Progenitor cell of endocrine pancreas (in vitro differentiated cells): ENCODE measurements at regions not wholly inside any gene's neighbourhood (a gene's known extent, or its start where the extent isn't known, plus 50 kb on each side); places are given as distances from the start of the nearest gene placed in this dataset.
A peak's percentile ranks its signal among the peaks of the same experiment; 100 is the strongest.

Source experiments
- DNase-seq: peaks from one replicate; pipeline ENCODE4 v3.0.0; 2021; ENCODE audit warnings: low spot score; ENCODE audit not compliant: unreplicated experiment
- H3K27ac Mint-ChIP-seq: 2 replicates; pipeline ENCODE4 v1.8.0; 2021; ENCODE audit warnings: mild to moderate bottlenecking, moderate library complexity, mixed read lengths
- H3K27me3 Mint-ChIP-seq: 2 replicates; pipeline ENCODE4 v1.8.0; 2021; ENCODE audit warnings: mixed read lengths
- H3K36me3 Mint-ChIP-seq: 2 replicates; pipeline ENCODE4 v1.8.0; 2022; ENCODE audit warnings: mixed read lengths; ENCODE audit not compliant: insufficient read depth
- H3K4me1 Mint-ChIP-seq: 2 replicates; pipeline ENCODE4 v1.8.0; 2021; ENCODE audit warnings: low read depth, mixed read lengths
- H3K4me3 Mint-ChIP-seq: 2 replicates; pipeline ENCODE4 v1.8.0; 2021; ENCODE audit warnings: low read depth, mild to moderate bottlenecking, moderate library complexity, mixed read lengths
- H3K9me3 Mint-ChIP-seq: 2 replicates; pipeline ENCODE4 v1.8.0; 2021; ENCODE audit warnings: low read depth, mixed read lengths
- TF ChIP-seq, protein P1 (sequence below): fragments of 200-600 bp; sonication (generic); IDR thresholded peaks from one replicate; pipeline ENCODE4 v1.5.0; 2021; ENCODE audit warnings: antibody characterized with exemption, mild to moderate bottlenecking; ENCODE audit not compliant: unreplicated experiment

DNA sequence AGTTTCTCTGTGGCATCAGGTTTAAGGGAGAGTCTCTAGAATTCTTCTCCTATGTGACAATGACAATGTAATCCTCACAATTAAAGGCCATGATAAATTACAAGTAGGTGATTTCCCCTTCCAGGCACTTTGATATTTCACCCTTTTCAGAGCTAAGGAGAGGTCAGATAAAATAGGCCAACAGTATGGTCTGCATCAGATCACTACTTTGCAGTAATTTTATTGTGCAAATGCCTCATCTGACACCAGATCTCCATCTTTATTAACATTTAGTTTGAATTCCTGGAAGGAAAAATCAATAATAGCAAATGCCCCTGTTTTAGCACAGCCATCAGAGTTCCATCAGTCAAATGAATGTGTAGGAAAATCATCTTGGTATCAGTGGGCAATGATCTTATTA lies 72.8 kb upstream of the RAB27B start:
- Mint-ChIP-seq H3K27ac (no peak overlapping the region), H3K4me1 (peaks cover 24% of the 10 kb centered on the region), H3K9me3 (peaks cover 7% of the 10 kb centered on the region), H3K4me3 (no peak overlapping the region), H3K36me3 (peaks cover 2% of the 10 kb centered on the region), H3K27me3 (no peaks in the 10 kb centered on the region)
- TF ChIP-seq, protein P1, sequence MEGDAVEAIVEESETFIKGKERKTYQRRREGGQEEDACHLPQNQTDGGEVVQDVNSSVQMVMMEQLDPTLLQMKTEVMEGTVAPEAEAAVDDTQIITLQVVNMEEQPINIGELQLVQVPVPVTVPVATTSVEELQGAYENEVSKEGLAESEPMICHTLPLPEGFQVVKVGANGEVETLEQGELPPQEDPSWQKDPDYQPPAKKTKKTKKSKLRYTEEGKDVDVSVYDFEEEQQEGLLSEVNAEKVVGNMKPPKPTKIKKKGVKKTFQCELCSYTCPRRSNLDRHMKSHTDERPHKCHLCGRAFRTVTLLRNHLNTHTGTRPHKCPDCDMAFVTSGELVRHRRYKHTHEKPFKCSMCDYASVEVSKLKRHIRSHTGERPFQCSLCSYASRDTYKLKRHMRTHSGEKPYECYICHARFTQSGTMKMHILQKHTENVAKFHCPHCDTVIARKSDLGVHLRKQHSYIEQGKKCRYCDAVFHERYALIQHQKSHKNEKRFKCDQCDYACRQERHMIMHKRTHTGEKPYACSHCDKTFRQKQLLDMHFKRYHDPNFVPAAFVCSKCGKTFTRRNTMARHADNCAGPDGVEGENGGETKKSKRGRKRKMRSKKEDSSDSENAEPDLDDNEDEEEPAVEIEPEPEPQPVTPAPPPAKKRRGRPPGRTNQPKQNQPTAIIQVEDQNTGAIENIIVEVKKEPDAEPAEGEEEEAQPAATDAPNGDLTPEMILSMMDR = no peak
- no peak for DNase-seq

- no peaks in the 10 kb centered on the region for H3K27me3 Mint-ChIP-seq
- H3K27ac Mint-ChIP-seq = peak overlapping the region; percentile 60
- H3K4me3 Mint-ChIP-seq = no peak overlapping the region
- peaks cover 10% of the 10 kb centered on the region for H3K9me3 Mint-ChIP-seq
- H3K4me1 Mint-ChIP-seq = peaks cover 47% of the 10 kb centered on the region
- TF ChIP-seq, protein P1 = no peak
- no peak for DNase-seq
- H3K36me3 Mint-ChIP-seq = peaks cover 2% of the 10 kb centered on the region
Measured at GRCh38 chr18:54762386-54762785, 65.9 kb upstream of the RAB27B start.

GRCh38 chr18:54764786-54765185 lies 63.5 kb upstream of the RAB27B start:
- TF ChIP-seq, protein P1 = no peak
- Mint-ChIP-seq H3K4me1 (peaks cover 66% of the 10 kb centered on the region), H3K9me3 (peaks cover 10% of the 10 kb centered on the region), H3K27ac (peak overlapping the region; percentile 95), H3K27me3 (no peaks in the 10 kb centered on the region), H3K36me3 (peaks cover 2% of the 10 kb centered on the region), H3K4me3 (no peak overlapping the region)
- no peak for DNase-seq

DNA sequence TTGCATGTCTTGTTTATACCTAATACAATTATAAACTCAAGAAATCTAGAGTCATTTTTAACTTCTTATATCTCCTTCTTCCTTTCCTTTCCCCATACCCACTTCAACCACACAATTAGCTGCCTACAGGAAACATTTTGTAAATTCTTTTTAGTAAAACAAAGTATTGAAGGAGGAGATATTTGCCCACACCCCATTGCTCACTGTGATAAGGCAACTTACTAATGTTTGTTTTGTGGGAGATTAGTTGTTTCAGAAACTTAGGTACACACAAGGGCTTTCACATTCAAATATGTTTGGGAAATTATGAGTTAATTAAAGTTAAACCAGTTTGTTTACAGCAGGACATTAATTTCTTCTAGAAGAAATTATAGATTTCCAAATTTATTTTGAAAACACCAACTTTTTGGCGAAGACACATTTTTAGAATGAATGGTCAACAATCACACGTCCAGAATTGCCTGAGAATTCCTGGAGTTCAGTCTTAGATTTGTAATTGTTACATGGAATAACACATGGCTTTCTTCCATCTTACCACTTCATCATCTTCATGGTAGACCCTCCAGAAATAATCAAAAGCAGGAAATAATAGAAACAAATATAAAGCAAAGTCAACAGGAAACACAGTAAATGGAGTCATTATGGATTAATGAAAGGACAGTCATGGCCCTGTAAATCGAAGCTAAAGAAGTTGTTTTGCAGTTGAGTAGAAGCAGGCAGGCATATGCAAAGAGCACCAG lies 62.5 kb upstream of the RAB27B start:
- Mint-ChIP-seq H3K9me3 (no peaks in the 10 kb centered on the region), H3K4me3 (peak overlapping the region; percentile 22), H3K36me3 (no peaks in the 10 kb centered on the region), H3K4me1 (peaks cover 66% of the 10 kb centered on the region), H3K27me3 (no peaks in the 10 kb centered on the region), H3K27ac (peak overlapping the region; percentile 95)
- no peak for DNase-seq
- TF ChIP-seq, protein P1 = no peak

DNA sequence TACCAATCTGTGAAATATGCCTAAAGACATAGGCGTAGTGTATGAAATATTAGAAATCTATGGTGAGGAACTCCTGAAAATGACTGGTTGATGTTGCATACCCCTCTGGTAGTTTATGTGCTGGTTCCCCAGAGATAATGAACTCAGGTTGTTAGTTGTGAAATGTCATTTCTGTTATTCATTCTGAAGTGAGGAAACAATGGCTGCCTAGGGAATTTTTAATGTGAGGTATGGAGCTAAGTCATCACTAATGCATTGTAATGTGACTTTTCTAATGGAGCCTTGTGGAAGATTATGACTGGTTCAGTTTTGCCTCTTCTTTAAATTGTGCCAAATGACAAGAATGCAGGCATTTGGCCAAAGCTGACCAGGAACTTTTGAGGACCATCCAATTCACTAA lies 61.6 kb upstream of the RAB27B start:
- TF ChIP-seq, protein P1 = no peak
- peaks cover 4% of the 10 kb centered on the region for H3K9me3 Mint-ChIP-seq
- H3K4me1 Mint-ChIP-seq = peaks cover 66% of the 10 kb centered on the region
- H3K27me3 Mint-ChIP-seq = no peaks in the 10 kb centered on the region
- no peak for DNase-seq
- H3K4me3 Mint-ChIP-seq = peak overlapping the region; percentile 9
- H3K27ac Mint-ChIP-seq = peak overlapping the region; percentile 95
- no peaks in the 10 kb centered on the region for H3K36me3 Mint-ChIP-seq
